A549 (cell line): ENCODE measurements at regions not wholly inside any gene's neighbourhood (a gene's known extent, or its start where the extent isn't known, plus 50 kb on each side); places are given as distances from the start of the nearest gene placed in this dataset.

Source experiments
- CTCF ChIP-seq: fragments of >200 bp; sonication (Bioruptor Twin); formaldehyde crosslinking; IDR thresholded peaks from 3 replicates; pipeline ENCODE4 v1.5.1; 2016
- ELK1 ChIP-seq: fragments of 150-350 bp; IDR thresholded peaks from 2 replicates; pipeline ENCODE4 v1.6.1; 2014; ENCODE audit warnings: low read depth, mild to moderate bottlenecking, low read length
- PBX3 ChIP-seq: IDR thresholded peaks from 2 replicates; pipeline ENCODE4 v1.6.1; 2012
- POLR2A ChIP-seq: IDR thresholded peaks from 2 replicates; pipeline ENCODE4 v1.6.1; 2012; ENCODE audit warnings: mild to moderate bottlenecking, low read length
- POLR2AphosphoS2 ChIP-seq: conservative IDR thresholded peaks from 2 replicates; pipeline ENCODE4 v1.6.1; 2012; ENCODE audit warnings: low read length, improper control_type of control experiment, inconsistent platforms
- RAD21 ChIP-seq, 2 experiments: fragments of >200 bp in 1 of 2; sonication (Bioruptor Twin) in 1 of 2; formaldehyde crosslinking in 1 of 2; IDR thresholded peaks in 1 of 2; conservative IDR thresholded peaks in 1 of 2; 2 replicates in 1 of 2; 3 replicates in 1 of 2; pipeline ENCODE4 v1.6.1; 2012 to 2018; ENCODE audit warnings: inconsistent platforms in 1 of 2
- SREBF2 ChIP-seq: fragments of 450-650 bp; IDR thresholded peaks from 2 replicates; pipeline ENCODE4 v1.6.1; 2014; ENCODE audit warnings: mild to moderate bottlenecking, moderate library complexity
- USF2 ChIP-seq: fragments of 450-650 bp; IDR thresholded peaks from 2 replicates; pipeline ENCODE4 v1.6.1; 2014; ENCODE audit warnings: antibody characterized with exemption
- ZFP36 ChIP-seq: fragments of 450-650 bp; IDR thresholded peaks from 2 replicates; pipeline ENCODE4 v1.6.1; 2014; ENCODE audit warnings: borderline replicate concordance; ENCODE audit not compliant: partially characterized antibody

GRCh38 chr4:177579649-177580048, 137.4 kb upstream of the AGA start:
- 0 out of 3 replicates have a peak, but pooled peaks have one; percentile 12 for TF ChIP-seq CTCF
- no peak for TF ChIP-seq SREBF2
- peak in 1 of 2 experiments; percentile 4; a peak in 1 of 5 replicates for TF ChIP-seq RAD21 (conservative IDR thresholded peaks at IDR 0.05 in 1 of 2, IDR thresholded peaks at IDR 0.05 in 1 of 2)
- TF ChIP-seq ZFP36 = no peak
- TF ChIP-seq POLR2A = no peak
- no peak for TF ChIP-seq ELK1
- no peak for TF ChIP-seq POLR2AphosphoS2
- no peak for TF ChIP-seq PBX3
- TF ChIP-seq USF2 = no peak
